ENCODE measurements at regions not wholly inside any gene's neighbourhood (a gene's known extent, or its start where the extent isn't known, plus 50 kb on each side); places are given as distances from the start of the nearest gene placed in this dataset.
A peak's percentile ranks its signal among the peaks of the same experiment; 100 is the strongest.

- H3K9me3 ChIP-seq (ENCODE audit: control insufficient read depth in 2 of 3, insufficient read depth in 1 of 3, low read length in 3 of 3) = no peaks in the 10 kb centered on the region
- H3K9ac ChIP-seq (ENCODE audit: low read length in 3 of 3) = no peak overlapping the region
- no peaks in the 10 kb centered on the region for H3K27me3 ChIP-seq (ENCODE audit: control insufficient read depth, insufficient read depth, low read length)
- no peaks in the 10 kb centered on the region for H3K4me1 ChIP-seq (ENCODE audit: control insufficient read depth in 2 of 3, insufficient read depth in 2 of 3, low read depth in 1 of 3, low read length in 3 of 3)
- H3K27ac ChIP-seq (ENCODE audit: low read depth in 2 of 2, low read length in 2 of 2) = no peak overlapping the region
- FAIRE-seq (no peak), DNase-seq (no peak)
- intact Hi-C loops (cut with DNase I) = no loop called here
- no peaks in the 10 kb centered on the region for H3K36me3 ChIP-seq (ENCODE audit: control insufficient read depth in 2 of 3, insufficient read depth in 3 of 3, low read length in 3 of 3)
- H3K4me3 ChIP-seq (ENCODE audit: low read length in 3 of 3) = no peak overlapping the region
- no peak for TF ChIP-seq CTCF (IDR thresholded peaks at IDR 0.05; ENCODE audit: borderline replicate concordance, extremely low read depth, insufficient read depth)
These were observed 68.3 kb upstream of the YPEL5 start for GRCh38 chr2:30078521-30078920.

- TF ChIP-seq CTCF (IDR thresholded peaks at IDR 0.05; ENCODE audit: borderline replicate concordance, extremely low read depth, insufficient read depth) = no peak
- no peak overlapping the region for H3K9ac ChIP-seq (ENCODE audit: low read length in 3 of 3)
- no peaks in the 10 kb centered on the region for H3K9me3 ChIP-seq (ENCODE audit: control insufficient read depth in 2 of 3, insufficient read depth in 1 of 3, low read length in 3 of 3)
- no peak for FAIRE-seq
- H3K36me3 ChIP-seq (ENCODE audit: control insufficient read depth in 2 of 3, insufficient read depth in 3 of 3, low read length in 3 of 3) = no peaks in the 10 kb centered on the region
- H3K27me3 ChIP-seq (ENCODE audit: control insufficient read depth, insufficient read depth, low read length) = no peaks in the 10 kb centered on the region
- no peak for DNase-seq
- no peak overlapping the region for H3K4me3 ChIP-seq (ENCODE audit: low read length in 3 of 3)
- H3K4me1 ChIP-seq (ENCODE audit: control insufficient read depth in 2 of 3, insufficient read depth in 2 of 3, low read depth in 1 of 3, low read length in 3 of 3) = no peaks in the 10 kb centered on the region
- intact Hi-C loops (cut with DNase I) = no loop called here
- H3K27ac ChIP-seq (ENCODE audit: low read depth in 2 of 2, low read length in 2 of 2) = no peak overlapping the region
These were observed 61.9 kb upstream of the YPEL5 start for GRCh38 chr2:30084915-30085314.

GRCh38 chr2:30089171-30089570 is 57.6 kb upstream of the YPEL5 start:
- no peak overlapping the region for H3K4me3 ChIP-seq (ENCODE audit: low read length in 3 of 3)
- no peaks in the 10 kb centered on the region for H3K9me3 ChIP-seq (ENCODE audit: control insufficient read depth in 2 of 3, insufficient read depth in 1 of 3, low read length in 3 of 3)
- H3K27ac ChIP-seq (ENCODE audit: low read depth in 2 of 2, low read length in 2 of 2) = no peak overlapping the region
- FAIRE-seq = no peak
- no peak overlapping the region for H3K9ac ChIP-seq (ENCODE audit: low read length in 3 of 3)
- peak in 3 of 5 donors; percentile 57 to 85 (median 81) for DNase-seq
- no peaks in the 10 kb centered on the region for H3K27me3 ChIP-seq (ENCODE audit: control insufficient read depth, insufficient read depth, low read length)
- H3K4me1 ChIP-seq (ENCODE audit: control insufficient read depth in 2 of 3, insufficient read depth in 2 of 3, low read depth in 1 of 3, low read length in 3 of 3) = no peaks in the 10 kb centered on the region
- TF ChIP-seq CTCF (IDR thresholded peaks at IDR 0.05; ENCODE audit: borderline replicate concordance, extremely low read depth, insufficient read depth) = no peak
- no peaks in the 10 kb centered on the region for H3K36me3 ChIP-seq (ENCODE audit: control insufficient read depth in 2 of 3, insufficient read depth in 3 of 3, low read length in 3 of 3)
- intact Hi-C loops (cut with DNase I) = no loop called here

GRCh38 chr2:30095402-30095801 is 51.4 kb upstream of the YPEL5 start:
- Histone ChIP-seq H3K36me3 (ENCODE audit: control insufficient read depth in 2 of 3, insufficient read depth in 3 of 3, low read length in 3 of 3) (no peaks in the 10 kb centered on the region), H3K9me3 (ENCODE audit: control insufficient read depth in 2 of 3, insufficient read depth in 1 of 3, low read length in 3 of 3) (no peaks in the 10 kb centered on the region), H3K4me3 (ENCODE audit: low read length in 3 of 3) (no peak overlapping the region), H3K9ac (ENCODE audit: low read length in 3 of 3) (no peak overlapping the region), H3K27me3 (ENCODE audit: control insufficient read depth, insufficient read depth, low read length) (no peaks in the 10 kb centered on the region), H3K4me1 (ENCODE audit: control insufficient read depth in 2 of 3, insufficient read depth in 2 of 3, low read depth in 1 of 3, low read length in 3 of 3) (no peaks in the 10 kb centered on the region), H3K27ac (ENCODE audit: low read depth in 2 of 2, low read length in 2 of 2) (no peak overlapping the region)
- FAIRE-seq (no peak), DNase-seq (no peak)
- no peak for TF ChIP-seq CTCF (IDR thresholded peaks at IDR 0.05; ENCODE audit: borderline replicate concordance, extremely low read depth, insufficient read depth)
- intact Hi-C loops (cut with DNase I) = no loop called here
